Activated B cell treated with CpG ODN at 0.5 μM for 24 hours (primary cell): ENCODE measurements at regions not wholly inside any gene's neighbourhood (a gene's known extent, or its start where the extent isn't known, plus 50 kb on each side); places are given as distances from the start of the nearest gene placed in this dataset.

Experiments used
- ATAC-seq: fragments of 200-7000 bp; cut with Tn5 transposase; one replicate; pipeline ENCODE4 v1.10.0; 2021; ENCODE audit warnings: low read depth, mild to moderate bottlenecking, moderate library complexity
- CTCF ChIA-PET: fragments of 350-600 bp; sonication (Branson Sonifier 250); formaldehyde crosslinking; loops from one replicate; lab custom pipeline; 2021; ENCODE audit warnings: antibody characterized with exemption; lab: Charles Lee
- POLR2A ChIA-PET: fragments of 350-600 bp; sonication (Branson Sonifier 250); formaldehyde crosslinking; loops from one replicate; lab custom pipeline; 2021; ENCODE audit warnings: antibody characterized with exemption; lab: Charles Lee
- DNase-seq: peaks from one replicate; pipeline ENCODE4 v3.0.0; 2022
- H3K27ac Mint-ChIP-seq: one replicate; pipeline ENCODE4 v1.8.0; 2020; ENCODE audit warnings: mixed read lengths
- H3K27me3 Mint-ChIP-seq: one replicate; pipeline ENCODE4 v1.8.0; 2021; ENCODE audit warnings: mixed read lengths
- H3K36me3 Mint-ChIP-seq: one replicate; pipeline ENCODE4 v1.8.0; 2021; ENCODE audit warnings: low read depth, mixed read lengths
- H3K4me1 Mint-ChIP-seq: one replicate; pipeline ENCODE4 v1.8.0; 2021; ENCODE audit warnings: mixed read lengths
- H3K4me3 Mint-ChIP-seq: one replicate; pipeline ENCODE4 v1.8.0; 2020; ENCODE audit warnings: mild to moderate bottlenecking, mixed read lengths
- H3K9me3 Mint-ChIP-seq: one replicate; pipeline ENCODE4 v1.8.0; 2020; ENCODE audit warnings: mixed read lengths
- CTCF ChIP-seq: fragments of 200-600 bp; IDR thresholded peaks from one replicate; pipeline ENCODE4 v1.8.0; 2022; ENCODE audit warnings: antibody characterized with exemption, mild to moderate bottlenecking
- intact Hi-C: fragments of 100-400 bp; cut with micrococcal nuclease; formaldehyde crosslinking; loops from one replicate; pipeline ENCODE4 v1.15.1; 2024

- ChIA-PET POLR2A (no interaction called here), CTCF (interaction anchor here (0.7 kb wide), 1 partner anchor 986 kb away, joined by 3 read pairs; no protein-coding TSS in a partner anchor)
- Mint-ChIP-seq H3K4me1 (no peaks in the 10 kb centered on the region), H3K36me3 (no peaks in the 10 kb centered on the region), H3K4me3 (no peak overlapping the region), H3K27ac (no peak overlapping the region), H3K9me3 (peaks cover 19% of the 10 kb centered on the region), H3K27me3 (peaks cover 8% of the 10 kb centered on the region)
- no peak for TF ChIP-seq CTCF
- intact Hi-C loops = no loop called here
- no peak for DNase-seq
- no peak for ATAC-seq
Measured at GRCh38 chr1:112231331-112231730, 164.7 kb upstream of the CTTNBP2NL start.

- H3K36me3 Mint-ChIP-seq = no peaks in the 10 kb centered on the region
- DNase-seq = no peak
- H3K27me3 Mint-ChIP-seq = peaks cover 13% of the 10 kb centered on the region
- ChIA-PET POLR2A (no interaction called here), CTCF (interaction anchor here (0.7 kb wide), 1 partner anchor 43 kb away, joined by 3 read pairs; no protein-coding TSS in a partner anchor)
- H3K9me3 Mint-ChIP-seq = peaks cover 16% of the 10 kb centered on the region
- H3K27ac Mint-ChIP-seq = no peak overlapping the region
- no peaks in the 10 kb centered on the region for H3K4me1 Mint-ChIP-seq
- intact Hi-C loops = no loop called here
- no peak overlapping the region for H3K4me3 Mint-ChIP-seq
- no peak for ATAC-seq
- TF ChIP-seq CTCF = no peak
Measured at GRCh38 chr1:112232848-112233247, 163.2 kb upstream of the CTTNBP2NL start.

GRCh38 chr1:112234710-112235109 lies 161.3 kb upstream of the CTTNBP2NL start:
- ChIA-PET POLR2A (no interaction called here), CTCF (no interaction called here)
- H3K27ac Mint-ChIP-seq = no peak overlapping the region
- H3K27me3 Mint-ChIP-seq = peaks cover 20% of the 10 kb centered on the region
- TF ChIP-seq CTCF = no peak
- peaks cover 3% of the 10 kb centered on the region for H3K9me3 Mint-ChIP-seq
- DNase-seq = no peak
- no peak for ATAC-seq
- H3K4me3 Mint-ChIP-seq = no peak overlapping the region
- no peaks in the 10 kb centered on the region for H3K4me1 Mint-ChIP-seq
- intact Hi-C loops = no loop called here
- H3K36me3 Mint-ChIP-seq = no peaks in the 10 kb centered on the region

GRCh38 chr1:112237983-112238545 lies 157.9 kb upstream of the CTTNBP2NL start:
- no peak overlapping the region for H3K4me3 Mint-ChIP-seq
- peaks cover 17% of the 10 kb centered on the region for H3K27me3 Mint-ChIP-seq
- ATAC-seq = no peak
- no peak for DNase-seq
- POLR2A ChIA-PET = no interaction called here
- no peak for TF ChIP-seq CTCF
- no peaks in the 10 kb centered on the region for H3K9me3 Mint-ChIP-seq
- H3K36me3 Mint-ChIP-seq = no peaks in the 10 kb centered on the region
- intact Hi-C loops = no loop called here
- no peak overlapping the region for H3K27ac Mint-ChIP-seq
- no peaks in the 10 kb centered on the region for H3K4me1 Mint-ChIP-seq
- CTCF ChIA-PET = no interaction called here

GRCh38 chr1:112239683-112240330 lies 156.2 kb upstream of the CTTNBP2NL start:
- no peak for TF ChIP-seq CTCF
- Mint-ChIP-seq H3K4me3 (no peak overlapping the region), H3K36me3 (no peaks in the 10 kb centered on the region), H3K9me3 (no peaks in the 10 kb centered on the region), H3K4me1 (no peaks in the 10 kb centered on the region), H3K27me3 (peaks cover 17% of the 10 kb centered on the region), H3K27ac (no peak overlapping the region)
- ChIA-PET POLR2A (no interaction called here), CTCF (no interaction called here)
- no peak for DNase-seq
- intact Hi-C loops = no loop called here
- ATAC-seq = no peak
